ENCODE measurements at regions not wholly inside any gene's neighbourhood (a gene's known extent, or its start where the extent isn't known, plus 50 kb on each side); places are given as distances from the start of the nearest gene placed in this dataset.

- intact Hi-C loops (cut with DNase I): no loop called here
- no peaks in the 10 kb centered on the region for H3K4me1 ChIP-seq
- H3K27ac ChIP-seq: no peak overlapping the region
- H3K4me3 ChIP-seq: no peak overlapping the region
- no peak for DNase-seq (ENCODE audit: extremely low spot score in 2 of 2)
- peaks cover 0 to 6% of the 10 kb centered on the region in 2 donors for H3K36me3 ChIP-seq
- no peaks in the 10 kb centered on the region for H3K9me3 ChIP-seq
- TF ChIP-seq POLR2AphosphoS5 (IDR thresholded peaks at IDR 0.05; ENCODE audit: insufficient read depth in 1 of 2, low read depth in 1 of 2) (no peak), CTCF (IDR thresholded peaks at IDR 0.05) (no peak), POLR2A (IDR thresholded peaks at IDR 0.05) (no peak)
- H3K27me3 ChIP-seq: no peaks in the 10 kb centered on the region
Observed at GRCh38 chr1:222987674-222988076, 155.4 kb downstream of the TLR5 start.

GRCh38 chr1:222989443-222989842 lies 153.6 kb downstream of the TLR5 start:
- TF ChIP-seq POLR2A (IDR thresholded peaks at IDR 0.05): no peak
- TF ChIP-seq POLR2AphosphoS5 (IDR thresholded peaks at IDR 0.05; ENCODE audit: insufficient read depth in 1 of 2, low read depth in 1 of 2): no peak
- no peak for TF ChIP-seq CTCF (IDR thresholded peaks at IDR 0.05)
- DNase-seq (ENCODE audit: extremely low spot score in 2 of 2): no peak
- H3K36me3 ChIP-seq: peaks cover 0 to 6% of the 10 kb centered on the region in 2 donors
- H3K27me3 ChIP-seq: no peaks in the 10 kb centered on the region
- H3K4me1 ChIP-seq: no peaks in the 10 kb centered on the region
- no peak overlapping the region for H3K4me3 ChIP-seq
- intact Hi-C loops (cut with DNase I): no loop called here
- no peak overlapping the region for H3K27ac ChIP-seq
- H3K9me3 ChIP-seq: no peaks in the 10 kb centered on the region

- Histone ChIP-seq H3K36me3 (peaks cover 0 to 6% of the 10 kb centered on the region in 2 donors), H3K4me3 (no peak overlapping the region), H3K27me3 (no peaks in the 10 kb centered on the region), H3K9me3 (no peaks in the 10 kb centered on the region), H3K27ac (no peak overlapping the region), H3K4me1 (peaks cover 10% of the 10 kb centered on the region)
- intact Hi-C loops (cut with DNase I): no loop called here
- no peak for DNase-seq (ENCODE audit: extremely low spot score in 2 of 2)
- TF ChIP-seq CTCF (IDR thresholded peaks at IDR 0.05) (no peak), POLR2A (IDR thresholded peaks at IDR 0.05) (no peak), POLR2AphosphoS5 (IDR thresholded peaks at IDR 0.05; ENCODE audit: insufficient read depth in 1 of 2, low read depth in 1 of 2) (no peak)
Observed at GRCh38 chr1:222991177-222991576, 151.9 kb downstream of the TLR5 start.

GRCh38 chr1:222991908-222992307 lies 151.1 kb downstream of the TLR5 start:
- Histone ChIP-seq H3K4me1 (peaks cover 10% of the 10 kb centered on the region), H3K27me3 (no peaks in the 10 kb centered on the region), H3K27ac (no peak overlapping the region), H3K4me3 (no peak overlapping the region), H3K9me3 (no peaks in the 10 kb centered on the region), H3K36me3 (peaks cover 0 to 6% of the 10 kb centered on the region in 2 donors)
- no peak for TF ChIP-seq POLR2A (IDR thresholded peaks at IDR 0.05)
- no peak for TF ChIP-seq POLR2AphosphoS5 (IDR thresholded peaks at IDR 0.05; ENCODE audit: insufficient read depth in 1 of 2, low read depth in 1 of 2)
- no peak for TF ChIP-seq CTCF (IDR thresholded peaks at IDR 0.05)
- no peak for DNase-seq (ENCODE audit: extremely low spot score in 2 of 2)
- intact Hi-C loops (cut with DNase I): no loop called here

GRCh38 chr1:222994511-222995235 lies 148.4 kb downstream of the TLR5 start:
- Histone ChIP-seq H3K9me3 (no peaks in the 10 kb centered on the region), H3K36me3 (peaks cover 0 to 6% of the 10 kb centered on the region in 2 donors), H3K4me3 (no peak overlapping the region), H3K4me1 (peaks cover 10% of the 10 kb centered on the region), H3K27me3 (no peaks in the 10 kb centered on the region), H3K27ac (peak overlapping the region; percentile 40)
- TF ChIP-seq CTCF (IDR thresholded peaks at IDR 0.05) (no peak), POLR2AphosphoS5 (IDR thresholded peaks at IDR 0.05; ENCODE audit: insufficient read depth in 1 of 2, low read depth in 1 of 2) (no peak), POLR2A (IDR thresholded peaks at IDR 0.05) (no peak)
- intact Hi-C loops (cut with DNase I): no loop called here
- DNase-seq (ENCODE audit: extremely low spot score in 2 of 2): no peak

All from vagina (tissue), 2 donors.